ENCODE measurements at regions not wholly inside any gene's neighbourhood (a gene's known extent, or its start where the extent isn't known, plus 50 kb on each side); places are given as distances from the start of the nearest gene placed in this dataset.

DNA sequence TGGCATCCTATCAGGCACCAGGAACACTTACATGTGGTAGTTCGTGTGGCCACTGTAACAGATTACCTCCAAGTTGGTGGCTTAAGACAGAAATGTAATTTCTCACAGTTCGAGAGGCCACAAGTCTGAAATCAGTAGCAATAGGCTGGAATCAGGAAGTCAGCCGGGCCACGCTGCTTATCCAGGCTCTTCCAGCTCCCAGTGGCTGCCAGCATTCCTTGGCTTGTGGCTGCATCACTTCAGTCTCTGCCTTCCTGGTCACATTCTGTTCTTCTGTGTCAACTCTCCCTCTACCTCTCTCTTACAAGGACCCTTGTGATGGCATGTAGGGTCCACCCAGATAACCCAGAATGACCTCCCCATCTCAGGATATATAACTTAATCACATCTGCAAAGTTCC is 78.7 kb upstream of the MSX2 start:
- TF ChIP-seq CTCF (IDR thresholded peaks at IDR 0.05) (no peak), POLR2A (IDR thresholded peaks at IDR 0.05) (no peak)

Data from body of pancreas (tissue), 4 donors.